UCSD-AML1 (cell line): ENCODE measurements at regions not wholly inside any gene's neighbourhood (a gene's known extent, or its start where the extent isn't known, plus 50 kb on each side); places are given as distances from the start of the nearest gene placed in this dataset.
A peak's percentile ranks its signal among the peaks of the same experiment; 100 is the strongest.

Experiments used
- DNase-seq: peaks from one replicate; lab custom pipeline; 2025; ENCODE audit not compliant: unreplicated experiment; lab: John Stamatoyannopoulos, UW

GRCh38 chr9:85263288-85263687 lies 478.5 kb downstream of the AGTPBP1 start:
- DNase-seq: no peak

GRCh38 chr9:85262333-85262732 lies 479.4 kb downstream of the AGTPBP1 start:
- no peak for DNase-seq

- no peak for DNase-seq
Observed at GRCh38 chr9:85260275-85260845, 481.4 kb downstream of the AGTPBP1 start.

GRCh38 chr9:85258823-85259370 lies 482.9 kb downstream of the AGTPBP1 start:
- peak; percentile 74 for DNase-seq

GRCh38 chr9:85258236-85258635 lies 483.5 kb downstream of the AGTPBP1 start:
- no peak for DNase-seq

GRCh38 chr9:85249313-85249621 lies 492.5 kb downstream of the AGTPBP1 start:
- DNase-seq: no peak

GRCh38 chr9:85248514-85249312 lies 493.0 kb downstream of the AGTPBP1 start:
- DNase-seq: no peak

- no peak for DNase-seq
Observed at GRCh38 chr9:85246541-85246940, 495.2 kb downstream of the AGTPBP1 start.

GRCh38 chr9:85244856-85245255 lies 496.9 kb downstream of the AGTPBP1 start:
- DNase-seq: no peak

- DNase-seq: no peak
Observed at GRCh38 chr9:85243977-85244376, 497.8 kb downstream of the AGTPBP1 start.

- no peak for DNase-seq
Observed at GRCh38 chr9:85237478-85237877, 504.3 kb downstream of the AGTPBP1 start.

GRCh38 chr9:85230081-85230480 lies 511.7 kb downstream of the AGTPBP1 start:
- DNase-seq: no peak

- DNase-seq: no peak
Observed at GRCh38 chr9:85228111-85228855, 513.5 kb downstream of the AGTPBP1 start.

GRCh38 chr9:85225180-85225579 lies 516.6 kb downstream of the AGTPBP1 start:
- no peak for DNase-seq

- no peak for DNase-seq
Observed at GRCh38 chr9:85224729-85225128, 517.0 kb downstream of the AGTPBP1 start.

GRCh38 chr9:85224301-85224700 lies 517.5 kb downstream of the AGTPBP1 start:
- no peak for DNase-seq

GRCh38 chr9:85223506-85224125 lies 518.1 kb downstream of the AGTPBP1 start:
- DNase-seq: no peak

- DNase-seq: no peak
Observed at GRCh38 chr9:85216601-85217000, 525.2 kb downstream of the AGTPBP1 start.

GRCh38 chr9:85215961-85216360 lies 525.8 kb downstream of the AGTPBP1 start:
- DNase-seq: no peak

GRCh38 chr9:85215416-85215815 lies 526.3 kb downstream of the AGTPBP1 start:
- no peak for DNase-seq
